Fibroblast of skin of scalp (primary cell): ENCODE measurements at regions not wholly inside any gene's neighbourhood (a gene's known extent, or its start where the extent isn't known, plus 50 kb on each side); places are given as distances from the start of the nearest gene placed in this dataset.

Experiments
- DNase-seq: peaks from one replicate; pipeline ENCODE4 v3.0.0-alpha.2; 2013

DNA sequence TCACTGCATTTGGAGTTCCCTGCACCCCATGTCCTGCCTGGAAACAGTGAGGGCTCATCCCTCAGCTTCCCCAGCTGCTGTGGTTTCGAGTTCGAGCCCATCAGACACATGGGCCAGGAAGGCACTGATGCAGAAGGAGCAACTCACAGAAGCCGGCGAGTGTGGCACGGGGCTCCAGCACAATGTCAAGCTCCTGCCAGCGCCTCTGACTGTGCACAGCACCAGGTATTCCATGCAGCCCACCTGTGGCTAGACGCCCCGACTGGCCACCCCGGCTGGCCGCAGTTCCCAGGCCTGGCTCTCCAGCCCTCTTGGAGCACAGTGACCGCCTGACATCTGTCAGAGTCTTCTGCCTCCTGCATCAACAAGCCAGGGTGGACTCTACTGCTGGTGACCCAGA lies 419.4 kb downstream of the SHANK2 start:
- no peak for DNase-seq

DNA sequence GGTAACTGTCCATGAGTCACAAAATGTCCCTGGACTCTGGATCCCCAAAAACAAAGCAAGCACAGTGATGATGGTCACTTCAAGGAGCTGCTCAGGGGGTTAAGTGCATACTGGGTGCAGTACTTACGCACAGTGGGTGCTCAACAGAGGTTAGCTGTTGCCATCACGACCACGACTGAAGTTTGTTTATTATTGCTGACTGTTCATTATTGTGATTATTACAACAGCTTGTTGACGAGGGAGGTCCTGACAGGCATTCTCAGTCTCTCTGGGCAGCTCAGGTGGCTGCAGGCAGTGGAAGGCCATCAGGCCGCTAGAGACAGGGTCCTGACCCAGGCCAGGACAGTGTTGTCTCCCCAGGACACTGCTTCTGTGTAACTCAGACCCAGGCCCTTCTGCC lies 418.8 kb downstream of the SHANK2 start:
- DNase-seq, result no peak

DNA sequence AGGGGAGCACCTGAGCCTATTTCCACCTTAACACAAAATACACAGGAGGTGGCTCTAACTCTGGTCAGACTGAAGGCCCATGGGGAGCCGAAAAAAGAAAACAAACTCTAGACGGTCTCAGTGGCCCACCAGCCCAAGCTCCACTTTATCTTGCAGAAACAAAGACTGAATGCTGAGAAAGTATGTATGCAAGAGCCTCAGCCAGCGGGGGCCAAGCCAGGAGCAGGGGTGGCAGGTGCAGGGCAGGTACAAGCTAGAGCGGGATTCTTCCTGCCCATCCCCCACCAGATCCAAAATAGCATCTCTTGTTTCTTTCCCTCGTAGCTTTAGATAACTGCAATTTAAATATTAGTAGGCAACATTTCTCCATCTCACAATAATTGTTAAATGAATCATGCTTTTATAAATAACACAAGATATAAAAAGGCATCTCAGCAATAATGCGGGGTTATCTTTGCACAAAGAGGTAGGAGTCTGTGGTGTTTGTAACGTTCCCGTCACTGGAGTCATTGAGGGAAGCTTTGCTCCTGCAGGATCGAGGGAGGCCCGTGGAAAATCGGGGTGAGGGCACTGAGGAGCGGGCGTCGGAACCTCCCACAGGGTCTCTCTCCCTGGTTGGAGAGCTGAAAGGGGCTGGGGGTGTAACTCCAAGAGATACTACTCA lies 418.0 kb downstream of the SHANK2 start:
- DNase-seq, result no peak

DNA sequence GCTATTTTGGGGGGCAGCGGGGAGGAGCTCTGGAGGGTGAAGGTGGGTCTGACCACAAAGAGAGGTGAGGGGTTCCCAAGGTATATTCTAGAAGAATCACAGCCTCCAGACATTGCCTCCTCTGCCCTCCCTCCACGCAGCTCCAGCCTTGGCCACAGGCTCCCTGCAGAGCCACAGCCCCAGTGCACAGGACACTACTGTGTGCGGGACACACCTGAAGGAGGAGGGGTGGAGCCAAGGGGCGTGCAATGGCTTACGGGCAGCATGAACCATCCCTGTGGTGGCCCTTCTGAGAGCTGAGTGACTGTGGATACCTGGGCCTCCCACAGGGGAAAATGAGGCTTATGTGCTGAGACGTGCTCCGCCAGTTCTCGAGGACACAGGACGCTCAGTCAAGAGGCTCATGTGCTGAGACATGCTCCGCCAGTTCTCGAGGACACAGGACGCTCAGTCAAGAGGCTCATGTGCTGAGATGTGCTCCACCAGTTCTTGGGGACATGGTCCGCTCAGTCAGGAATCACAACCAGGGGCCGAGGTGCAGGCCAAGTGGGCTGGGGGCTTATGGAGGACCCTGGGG lies 417.3 kb downstream of the SHANK2 start:
- no peak for DNase-seq

DNA sequence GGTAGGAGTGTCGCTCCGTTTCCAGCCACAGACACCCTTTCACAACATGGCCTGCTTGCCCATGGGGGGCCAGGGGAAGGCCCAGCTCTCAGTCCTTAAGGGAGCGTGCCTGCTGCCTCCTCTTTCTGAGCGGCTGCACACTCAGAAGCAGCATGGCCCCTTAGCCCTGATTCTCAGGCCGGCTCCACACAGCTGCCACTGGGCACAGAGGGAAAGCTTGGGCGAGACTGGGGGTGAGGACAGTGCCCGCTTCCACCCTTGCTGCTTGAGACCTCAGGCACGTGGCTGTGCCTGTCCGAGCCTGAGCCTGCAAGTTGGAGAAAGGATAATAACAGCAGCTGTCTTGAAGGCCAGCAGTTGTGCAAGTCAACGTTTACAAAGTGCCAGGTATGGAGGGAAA lies 416.3 kb downstream of the SHANK2 start:
- no peak for DNase-seq

DNA sequence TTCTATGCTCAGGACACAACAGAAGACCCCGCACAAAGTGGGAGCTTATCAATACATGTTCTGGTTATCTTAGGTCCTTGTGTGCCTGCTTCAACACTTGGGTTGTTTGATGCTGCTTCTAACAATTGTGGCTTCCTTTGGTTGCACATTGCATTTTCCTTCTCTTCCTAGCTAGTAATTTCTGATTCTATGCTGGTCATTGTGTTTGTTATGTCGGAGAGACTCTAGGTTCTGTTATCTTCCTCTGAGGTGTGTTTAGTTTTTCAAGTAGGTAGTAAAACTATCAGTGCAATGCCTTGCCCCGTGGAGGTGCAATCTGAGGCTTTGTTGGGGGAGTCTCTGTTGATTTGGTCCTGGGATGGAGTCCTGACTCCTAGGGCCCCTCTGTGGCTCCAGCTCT lies 414.2 kb downstream of the SHANK2 start:
- DNase-seq, result no peak

DNA sequence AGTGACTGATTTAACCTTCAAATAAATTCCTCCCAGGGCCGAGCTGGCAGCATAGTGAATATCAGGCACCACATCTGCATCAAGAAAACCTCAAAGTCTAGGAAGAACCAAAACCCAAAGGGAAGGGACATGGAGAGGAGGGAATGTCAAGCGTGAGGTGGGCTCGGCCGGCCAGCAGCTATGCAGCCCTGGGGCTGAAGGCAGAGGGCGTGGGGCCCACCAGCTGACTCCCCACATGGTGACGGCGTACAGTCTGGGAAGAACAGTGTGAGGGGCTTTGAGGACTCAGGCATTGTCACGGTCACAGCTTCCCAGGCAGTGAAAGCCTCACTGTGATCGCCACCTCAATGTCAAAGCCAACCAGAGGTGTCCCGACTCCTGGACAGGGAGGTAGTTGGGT lies 412.5 kb downstream of the SHANK2 start:
- no peak for DNase-seq

DNA sequence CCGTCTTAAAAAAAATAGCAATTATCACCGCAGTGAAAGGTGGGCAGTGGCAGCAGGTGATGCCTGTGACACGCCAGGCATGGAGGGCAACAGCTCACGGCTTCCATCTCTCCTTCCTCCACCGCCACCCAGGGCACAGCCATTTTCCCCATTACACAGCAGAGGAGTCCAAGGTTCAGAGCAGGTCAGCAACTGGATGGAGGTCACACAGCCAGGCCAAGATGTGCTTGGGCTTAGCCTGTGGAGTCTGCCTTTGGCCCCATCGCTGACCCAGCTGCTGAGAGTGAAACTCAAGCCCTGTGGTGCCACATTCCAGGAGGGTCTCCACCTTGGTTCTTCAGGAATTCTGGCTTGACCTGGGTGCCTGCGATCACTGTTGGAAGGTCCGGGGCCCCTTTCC lies 411.1 kb downstream of the SHANK2 start:
- DNase-seq, result no peak

DNA sequence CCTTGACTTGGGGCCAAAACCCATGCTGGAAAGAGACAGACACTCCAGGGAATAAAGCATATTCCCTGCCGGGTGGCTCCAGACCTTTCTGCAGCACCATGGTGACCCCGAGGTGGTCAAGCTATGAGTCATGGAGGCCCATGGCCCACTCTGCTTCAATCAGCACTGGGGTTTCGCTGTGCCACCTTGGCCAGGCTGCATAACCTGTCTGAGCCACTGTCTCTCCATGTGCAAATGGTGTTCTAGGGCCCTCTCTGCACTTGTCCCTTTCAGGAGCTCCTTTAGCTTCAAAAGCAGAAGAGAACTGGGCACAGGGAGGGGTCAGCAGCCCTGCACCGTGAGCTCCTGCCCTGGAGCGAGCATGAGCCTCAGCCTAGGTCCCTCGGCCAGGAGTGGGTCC lies 410.1 kb downstream of the SHANK2 start:
- no peak for DNase-seq

DNA sequence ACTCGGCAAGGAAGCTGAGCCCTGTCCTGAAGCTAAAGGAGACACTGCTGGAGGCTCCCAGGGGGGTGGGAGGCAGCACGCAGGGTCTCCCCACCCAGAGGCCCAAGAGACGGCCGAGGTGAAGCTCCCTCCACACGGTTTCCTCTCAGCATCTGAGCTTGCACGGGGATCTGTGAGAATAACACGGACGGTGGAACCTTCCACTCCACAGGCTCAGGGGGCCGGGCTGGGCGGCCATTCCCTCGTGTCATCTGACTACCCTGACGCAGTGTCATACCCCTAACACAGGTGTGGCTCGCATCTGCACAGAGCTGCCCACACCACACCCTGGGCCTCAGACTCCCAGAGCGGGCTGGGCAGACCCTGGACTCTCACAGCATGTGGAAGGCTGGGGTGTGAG lies 409.7 kb downstream of the SHANK2 start:
- no peak for DNase-seq

DNA sequence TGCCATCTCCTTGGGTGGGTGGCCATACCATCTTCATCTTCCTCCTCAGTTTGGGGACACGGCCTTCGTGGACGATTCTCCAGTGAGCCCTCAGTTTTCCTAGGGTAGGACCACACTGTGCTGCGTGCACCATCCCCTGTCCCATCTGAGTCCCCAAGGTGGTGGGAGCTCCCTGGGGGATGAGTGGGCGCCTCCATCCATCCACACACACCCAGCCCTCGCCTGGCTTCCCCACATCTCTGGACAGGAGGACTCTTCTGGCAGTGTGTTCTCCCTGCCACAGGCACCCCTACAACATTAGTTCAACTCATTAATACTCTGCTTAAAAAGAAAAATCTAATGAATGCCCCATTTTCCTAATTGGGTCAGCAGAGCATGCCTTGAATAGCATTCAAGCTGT lies 408.5 kb downstream of the SHANK2 start:
- no peak for DNase-seq

DNA sequence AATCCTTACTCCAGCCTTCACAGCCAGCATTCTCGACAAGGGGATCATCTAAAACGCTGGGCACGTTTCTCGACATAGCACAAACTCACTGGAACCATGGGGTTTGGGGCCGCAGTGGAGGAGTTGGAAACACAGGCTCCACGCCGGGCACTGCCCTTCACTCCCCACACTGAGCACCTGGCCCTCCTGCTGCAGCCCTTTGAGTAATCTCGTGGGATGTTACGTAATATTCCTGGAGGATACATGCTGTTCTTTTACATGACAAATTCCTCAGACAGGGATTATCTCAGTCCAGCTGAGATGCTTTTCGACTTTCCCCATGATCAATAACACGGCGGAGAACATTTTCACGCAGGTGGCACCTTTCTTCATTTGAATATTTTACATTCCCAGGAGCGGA lies 408.0 kb downstream of the SHANK2 start:
- no peak for DNase-seq

DNA sequence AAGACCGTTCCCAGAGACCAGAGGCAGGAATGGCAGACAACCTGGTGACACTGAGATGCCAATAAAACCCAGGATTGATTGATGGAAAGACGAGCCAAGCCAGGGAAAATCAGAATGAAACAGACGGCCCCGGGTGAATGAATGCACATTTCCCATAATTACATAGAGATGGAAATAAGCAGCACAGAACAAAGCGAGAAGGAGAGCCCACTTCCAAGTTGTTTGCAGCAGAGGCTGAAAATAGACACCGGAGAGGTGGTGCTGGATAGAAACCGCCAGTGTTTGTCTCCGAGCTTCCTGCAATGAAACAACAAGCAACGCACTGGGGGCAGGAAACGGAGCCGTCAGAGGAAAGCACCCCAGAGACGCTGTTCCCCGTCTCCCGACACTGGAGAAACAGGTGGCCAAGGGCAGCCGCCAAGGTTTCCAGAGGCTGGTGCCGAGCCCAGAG lies 406.8 kb downstream of the SHANK2 start:
- DNase-seq, result no peak

DNA sequence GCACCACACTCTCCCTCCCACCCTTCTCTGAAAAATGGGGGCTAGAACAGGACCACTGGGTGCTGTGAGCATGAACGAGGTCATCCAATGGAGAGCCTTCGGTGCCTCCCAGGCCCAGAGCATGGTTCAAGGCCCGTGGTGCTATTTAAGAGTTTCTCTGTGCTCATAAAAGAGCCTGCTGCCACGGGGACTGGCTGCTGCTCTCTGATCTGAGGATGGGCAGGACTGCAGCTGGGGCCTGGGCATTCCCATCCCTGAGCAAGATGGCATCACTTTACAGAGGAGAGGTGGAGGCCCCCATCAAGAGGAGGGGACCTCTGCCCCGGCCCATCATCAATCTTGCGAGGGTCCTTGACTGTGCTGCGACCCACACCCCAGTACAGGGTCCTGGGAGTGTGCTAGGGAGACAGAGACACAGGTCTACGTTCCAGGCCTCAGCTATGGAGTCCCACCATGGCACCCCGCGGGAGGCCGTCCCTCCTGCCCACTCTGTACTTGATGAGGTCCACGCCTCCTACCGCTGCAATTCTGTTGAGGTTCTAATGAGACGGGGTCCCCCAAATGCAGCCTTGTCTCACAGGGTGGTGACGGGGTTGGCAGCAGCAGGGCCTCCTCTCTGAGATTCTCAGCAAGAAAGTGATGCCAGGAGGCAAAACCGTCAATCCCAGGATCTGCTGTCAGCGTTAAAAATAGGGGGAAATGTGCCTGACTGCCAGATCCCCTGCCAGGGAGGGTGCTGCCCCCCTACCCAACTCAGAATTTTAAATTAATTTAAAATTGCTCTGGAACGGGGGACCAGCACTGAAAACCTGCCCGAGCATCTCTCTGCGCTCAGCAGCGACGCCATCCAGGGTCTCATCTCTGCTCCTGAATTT lies 405.4 kb downstream of the SHANK2 start:
- no peak for DNase-seq

DNA sequence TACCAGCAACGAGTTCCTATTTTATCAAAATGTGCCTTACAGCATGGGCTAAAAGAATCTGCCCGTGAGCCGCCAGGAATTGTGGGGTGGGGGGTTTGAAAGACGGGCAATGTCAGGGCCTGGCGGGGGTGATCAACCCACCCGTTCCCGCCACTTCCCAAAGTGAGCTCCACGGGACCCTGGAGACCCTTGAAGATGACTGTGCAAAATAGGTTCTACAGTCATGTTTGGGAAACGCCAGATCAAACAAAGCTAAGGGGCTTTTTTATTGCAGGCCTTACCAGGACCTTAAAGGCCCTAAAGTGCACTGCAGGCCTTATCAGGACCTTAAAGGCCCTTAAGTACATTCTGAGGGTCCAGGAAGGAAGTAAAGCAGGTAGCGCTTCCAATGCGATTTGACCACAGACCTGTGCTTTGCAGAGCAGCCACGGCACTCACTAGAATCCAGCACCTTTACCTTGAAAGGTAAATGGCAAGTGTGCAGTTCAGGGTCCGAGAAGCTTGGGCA lies 404.1 kb downstream of the SHANK2 start:
- DNase-seq, result no peak

DNA sequence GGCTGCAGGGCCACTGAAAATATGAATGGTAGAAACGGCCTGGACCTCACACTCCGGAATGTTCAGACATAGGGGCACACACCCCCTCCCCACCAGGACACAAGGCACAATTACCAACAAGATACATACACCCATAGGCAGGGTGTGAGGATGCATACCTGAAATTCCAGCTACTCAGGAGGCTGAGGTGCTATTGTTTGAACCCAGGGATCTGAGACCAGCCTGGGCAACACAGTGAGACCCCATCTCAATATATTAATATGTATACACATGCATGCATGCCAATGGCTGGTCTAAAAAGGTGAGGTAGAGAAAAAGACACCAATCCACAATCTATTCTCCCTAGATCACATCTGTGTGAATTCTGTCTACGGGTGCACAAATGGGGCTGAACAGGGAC lies 403.3 kb downstream of the SHANK2 start:
- no peak for DNase-seq

DNA sequence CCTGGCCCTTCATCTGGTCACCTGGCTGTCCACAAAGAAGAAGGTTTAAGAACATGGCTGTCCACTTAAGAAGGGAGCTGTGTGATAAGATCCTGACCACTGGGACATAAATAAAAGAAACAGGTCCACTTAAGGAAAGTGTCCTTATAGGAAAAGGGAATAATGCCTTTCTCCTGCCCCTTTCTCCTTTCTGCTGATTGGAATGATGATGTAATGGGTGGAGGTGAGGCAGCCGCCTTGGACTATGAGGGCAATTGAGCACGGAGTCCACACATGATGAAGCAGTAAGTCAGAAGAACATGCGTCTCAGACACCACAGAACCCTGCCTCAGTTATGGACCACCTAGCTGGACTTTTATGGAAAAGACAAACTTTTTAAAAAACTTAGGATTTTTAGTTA lies 401.1 kb downstream of the SHANK2 start:
- DNase-seq, result no peak

DNA sequence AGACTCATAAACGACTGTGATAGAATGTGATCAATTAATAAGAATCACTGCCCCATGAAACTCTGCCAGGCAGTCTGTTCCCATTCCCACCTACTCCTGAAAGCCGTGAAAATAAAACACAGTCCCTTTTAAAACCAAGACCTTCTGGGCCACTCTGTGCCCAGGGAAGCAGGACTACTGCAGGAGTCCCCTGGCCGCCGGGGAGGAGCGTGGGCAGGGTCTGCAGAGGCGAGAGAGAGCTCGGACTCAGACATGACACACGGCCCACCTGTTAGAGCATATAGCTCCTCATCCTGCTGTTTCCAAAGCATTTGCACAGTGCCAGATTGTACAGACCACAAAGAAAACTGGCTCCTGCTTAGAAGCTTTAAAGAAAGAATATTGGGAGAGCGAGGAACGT lies 400.5 kb downstream of the SHANK2 start:
- DNase-seq, result no peak

DNA sequence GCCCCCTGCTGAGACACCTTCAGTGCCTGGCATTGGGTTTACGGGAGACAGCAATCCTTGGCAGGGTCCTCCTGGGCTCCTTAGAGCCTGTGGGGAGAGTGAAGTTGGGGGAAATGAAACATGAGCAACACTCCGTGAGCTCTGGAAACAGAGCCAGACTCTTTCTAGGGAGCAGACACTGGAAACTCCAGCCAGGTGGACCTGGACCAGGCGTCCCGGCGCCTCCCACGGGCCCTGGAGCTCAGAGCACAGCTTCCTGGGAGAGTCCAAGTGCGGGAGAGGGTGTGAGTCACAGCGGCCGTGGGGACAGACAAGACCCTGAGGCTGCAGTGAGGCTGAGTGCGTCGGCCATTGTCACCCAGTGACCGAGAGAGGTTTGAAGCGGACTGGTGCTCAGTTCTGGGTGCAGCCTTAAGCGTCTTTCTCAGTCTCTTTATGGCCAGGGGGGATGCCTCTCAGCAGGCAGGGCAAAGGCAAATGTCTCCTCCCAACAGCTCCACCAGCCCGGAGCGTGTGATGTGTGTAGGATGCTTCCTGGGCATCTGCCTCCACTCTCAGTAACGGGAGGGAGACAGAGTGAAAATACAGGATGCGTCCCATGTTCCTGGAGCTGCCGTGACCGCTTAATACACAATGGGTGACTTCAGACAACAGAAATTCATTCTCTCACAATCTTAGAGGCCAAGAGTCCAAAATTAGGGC lies 399.2 kb downstream of the SHANK2 start:
- DNase-seq, result no peak

DNA sequence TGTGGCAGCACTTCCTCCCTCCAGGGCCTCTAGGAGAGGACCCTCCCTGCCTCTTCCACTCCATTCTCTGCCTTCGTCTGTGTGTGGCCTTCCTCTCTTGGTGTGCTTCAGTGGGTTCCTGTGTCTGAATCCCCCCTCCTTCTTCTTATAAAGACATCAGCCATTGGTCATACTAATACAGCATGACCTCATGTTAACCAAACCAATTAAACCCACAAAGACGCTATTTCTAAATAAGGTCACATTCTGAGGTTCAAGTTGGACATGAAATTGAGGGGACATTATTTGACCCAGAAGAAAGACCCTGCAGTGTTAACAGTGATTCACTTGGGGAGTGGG lies 398.6 kb downstream of the SHANK2 start:
- no peak for DNase-seq

DNA sequence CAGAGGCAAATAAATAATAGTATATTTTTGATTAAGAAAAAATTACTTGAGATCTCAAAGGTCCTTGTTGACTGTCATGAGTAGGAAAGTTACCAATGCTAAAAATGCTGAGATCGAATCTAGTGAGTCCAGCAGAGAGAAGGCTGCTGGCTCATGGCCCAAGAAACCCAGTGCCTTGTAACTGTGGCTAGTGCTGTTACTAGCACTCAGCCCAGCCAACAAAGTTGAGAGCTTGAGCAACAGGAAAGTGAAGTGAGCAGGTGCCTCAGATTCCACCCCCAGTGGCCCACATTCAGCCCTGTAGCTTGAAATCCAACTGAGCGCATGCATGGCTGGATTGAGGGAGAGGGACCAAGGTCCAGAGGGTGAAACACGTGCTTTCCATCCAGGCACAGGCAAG lies 398.2 kb downstream of the SHANK2 start:
- DNase-seq, result no peak

DNA sequence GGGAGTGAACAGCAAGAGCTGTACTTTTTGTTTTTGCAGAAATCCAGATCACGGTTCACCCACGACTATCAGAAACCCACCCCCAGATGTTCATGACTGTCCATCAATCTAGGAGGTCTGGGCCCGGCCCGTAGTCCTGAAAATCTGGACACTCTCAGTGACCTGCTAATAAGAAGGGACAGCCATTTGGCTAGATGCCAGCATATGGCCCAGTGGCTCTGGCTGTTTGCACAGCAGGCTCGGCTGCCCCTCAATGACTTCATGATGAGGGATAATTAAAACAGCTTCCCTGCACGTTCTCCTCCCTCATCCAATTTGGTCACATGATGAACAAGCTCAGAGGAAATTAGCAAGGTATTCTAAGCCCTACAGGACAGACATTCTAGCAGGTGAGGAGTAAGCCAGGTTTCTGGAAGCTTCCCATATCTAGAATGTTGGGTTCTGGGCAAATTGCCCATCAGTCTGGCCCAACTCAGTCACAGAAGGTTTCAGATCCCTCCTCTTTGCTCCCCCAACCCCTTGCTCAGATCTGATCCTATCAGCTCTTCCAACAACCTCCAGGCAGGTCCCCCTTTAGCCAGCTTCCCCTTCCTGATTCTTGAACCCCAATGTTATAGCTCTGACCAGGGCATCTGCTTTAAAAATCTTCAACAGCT lies 397.3 kb downstream of the SHANK2 start:
- no peak for DNase-seq

DNA sequence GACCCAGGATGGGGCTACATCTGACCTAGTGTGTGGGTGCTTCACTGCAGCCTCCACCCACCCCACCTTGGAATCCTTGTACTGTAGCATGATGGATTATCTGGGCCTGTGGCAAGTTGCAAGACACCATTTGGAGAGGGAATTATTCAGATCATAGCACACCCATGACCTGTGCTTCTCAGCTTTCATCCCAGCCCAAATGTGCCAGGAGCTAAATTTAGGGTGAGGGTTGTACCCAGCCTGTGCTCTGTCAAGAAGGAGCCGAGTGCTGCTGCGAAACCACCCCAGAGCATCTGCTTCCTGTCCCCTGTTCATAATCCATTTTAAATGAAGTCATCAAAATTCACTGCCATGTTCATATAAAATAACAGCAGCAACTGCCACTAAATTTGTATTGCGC lies 394.5 kb downstream of the SHANK2 start:
- no peak for DNase-seq
